ENCODE measurements at regions not wholly inside any gene's neighbourhood (a gene's known extent, or its start where the extent isn't known, plus 50 kb on each side); places are given as distances from the start of the nearest gene placed in this dataset.

DNA sequence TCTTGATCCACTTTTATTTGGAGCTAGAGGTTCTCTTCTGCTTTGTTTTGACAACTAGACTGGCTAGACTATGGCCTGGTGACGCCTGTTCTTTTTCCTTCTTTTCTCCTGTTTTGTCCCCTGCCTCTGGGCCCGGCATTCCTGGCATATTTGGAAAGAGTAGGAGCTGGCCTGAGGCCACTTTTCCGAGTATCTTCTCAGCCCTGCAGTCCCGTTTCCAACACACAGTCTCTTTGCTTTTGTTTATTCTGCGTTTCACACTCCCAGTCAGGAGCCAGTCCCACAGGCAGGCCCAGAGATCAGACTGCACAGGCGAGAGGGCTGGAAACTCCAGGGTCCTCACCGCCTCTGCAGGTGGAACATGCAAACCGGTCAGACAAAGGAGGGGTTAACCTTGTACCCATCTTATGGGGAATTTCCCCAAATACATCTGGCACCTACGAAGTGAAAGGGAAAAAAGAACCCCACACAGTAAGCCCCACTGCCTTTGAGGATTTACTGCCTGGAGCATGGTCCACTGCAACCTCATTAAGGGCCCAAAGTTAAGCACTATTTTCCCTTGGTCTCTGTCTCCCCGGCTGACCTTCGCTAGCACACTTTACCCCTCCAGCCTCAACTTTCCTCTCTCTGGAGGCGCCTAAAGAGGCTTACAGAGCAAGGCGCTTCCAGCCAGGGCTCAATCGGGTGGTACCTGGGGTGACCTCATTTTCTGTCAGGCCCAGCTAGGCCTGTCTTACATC, 141.1 kb downstream of the TOMM20 start (continued):
- TF ChIP-seq, protein P1, sequence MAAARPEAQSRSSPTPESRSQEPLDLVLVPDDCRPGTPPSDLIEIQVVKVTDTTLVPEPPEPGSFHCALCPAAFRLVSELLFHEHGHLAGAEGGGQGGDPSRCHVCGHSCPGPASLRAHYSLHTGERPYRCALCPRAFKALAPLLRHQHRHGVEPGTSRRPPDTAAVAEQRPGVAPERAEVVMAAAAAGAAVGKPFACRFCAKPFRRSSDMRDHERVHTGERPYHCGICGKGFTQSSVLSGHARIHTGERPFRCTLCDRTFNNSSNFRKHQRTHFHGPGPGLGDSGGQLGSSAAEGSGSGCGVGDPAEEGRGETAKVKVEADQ (CRISPR knock-in tag; IDR thresholded peaks at IDR 0.05; ENCODE audit: borderline replicate concordance) = no peak
- TF ChIP-seq ZNF7 (CRISPR knock-in tag; IDR thresholded peaks at IDR 0.05) (0 out of 2 replicates have a peak, but pooled peaks have one; percentile 11), ZBTB21 (CRISPR knock-in tag; IDR thresholded peaks at IDR 0.05) (no peak), ZNF33A (CRISPR knock-in tag; IDR thresholded peaks at IDR 0.05; ENCODE audit: borderline replicate concordance) (no peak; the same call in 1 of the 2 replicates), ZNF430 (CRISPR knock-in tag; IDR thresholded peaks at IDR 0.05) (0 out of 2 replicates have a peak, but pooled peaks have one; percentile 64), YY1 (IDR thresholded peaks at IDR 0.05; ENCODE audit: insufficient read depth, insufficient replicate concordance, low read depth, low read length) (peak; percentile 27), YEATS4 (CRISPR knock-in tag; IDR thresholded peaks at IDR 0.05; ENCODE audit: borderline replicate concordance) (peak; percentile 37; the same call in 1 of the 2 replicates), LCORL (IDR thresholded peaks at IDR 0.05) (no peak), LCORL (CRISPR knock-in tag; IDR thresholded peaks at IDR 0.05) (peak; percentile 89), CCDC6 (CRISPR knock-in tag; IDR thresholded peaks at IDR 0.05) (0 out of 2 replicates have a peak, but pooled peaks have one; percentile 4), HMG20A (CRISPR knock-in tag; IDR thresholded peaks at IDR 0.05; ENCODE audit: borderline replicate concordance) (peak; percentile 58; the same call in 1 of the 2 replicates), ETV6 (CRISPR knock-in tag; conservative IDR thresholded peaks at IDR 0.05) (peak; percentile 26; the same call in 1 of the 2 replicates), POLR2A (IDR thresholded peaks at IDR 0.05; ENCODE audit: insufficient read depth in 1 of 2, low read depth in 2 of 2, low read length in 2 of 2) (peak; percentile 55 to 80; a peak in 3 of 4 replicates), ASH2L (IDR thresholded peaks at IDR 0.05; ENCODE audit: insufficient read length, low read depth, low read length) (peak; percentile 21), GPN1 (CRISPR knock-in tag; IDR thresholded peaks at IDR 0.05; ENCODE audit: borderline replicate concordance) (no peak), ZIK1 (CRISPR knock-in tag; IDR thresholded peaks at IDR 0.05; ENCODE audit: borderline replicate concordance, low read depth) (no peak), KDM5B (CRISPR knock-in tag; IDR thresholded peaks at IDR 0.05; ENCODE audit: borderline replicate concordance) (peak; percentile 57; the same call in 1 of the 2 replicates), ZNF788 (CRISPR knock-in tag; IDR thresholded peaks at IDR 0.05; ENCODE audit: borderline replicate concordance) (peak; percentile 88; the same call in 1 of the 2 replicates), SIN3A (IDR thresholded peaks at IDR 0.05; ENCODE audit: borderline replicate concordance, low read depth, low read length) (0 out of 2 replicates have a peak, but pooled peaks have one; percentile 6)
- TF ChIP-seq, protein P2, sequence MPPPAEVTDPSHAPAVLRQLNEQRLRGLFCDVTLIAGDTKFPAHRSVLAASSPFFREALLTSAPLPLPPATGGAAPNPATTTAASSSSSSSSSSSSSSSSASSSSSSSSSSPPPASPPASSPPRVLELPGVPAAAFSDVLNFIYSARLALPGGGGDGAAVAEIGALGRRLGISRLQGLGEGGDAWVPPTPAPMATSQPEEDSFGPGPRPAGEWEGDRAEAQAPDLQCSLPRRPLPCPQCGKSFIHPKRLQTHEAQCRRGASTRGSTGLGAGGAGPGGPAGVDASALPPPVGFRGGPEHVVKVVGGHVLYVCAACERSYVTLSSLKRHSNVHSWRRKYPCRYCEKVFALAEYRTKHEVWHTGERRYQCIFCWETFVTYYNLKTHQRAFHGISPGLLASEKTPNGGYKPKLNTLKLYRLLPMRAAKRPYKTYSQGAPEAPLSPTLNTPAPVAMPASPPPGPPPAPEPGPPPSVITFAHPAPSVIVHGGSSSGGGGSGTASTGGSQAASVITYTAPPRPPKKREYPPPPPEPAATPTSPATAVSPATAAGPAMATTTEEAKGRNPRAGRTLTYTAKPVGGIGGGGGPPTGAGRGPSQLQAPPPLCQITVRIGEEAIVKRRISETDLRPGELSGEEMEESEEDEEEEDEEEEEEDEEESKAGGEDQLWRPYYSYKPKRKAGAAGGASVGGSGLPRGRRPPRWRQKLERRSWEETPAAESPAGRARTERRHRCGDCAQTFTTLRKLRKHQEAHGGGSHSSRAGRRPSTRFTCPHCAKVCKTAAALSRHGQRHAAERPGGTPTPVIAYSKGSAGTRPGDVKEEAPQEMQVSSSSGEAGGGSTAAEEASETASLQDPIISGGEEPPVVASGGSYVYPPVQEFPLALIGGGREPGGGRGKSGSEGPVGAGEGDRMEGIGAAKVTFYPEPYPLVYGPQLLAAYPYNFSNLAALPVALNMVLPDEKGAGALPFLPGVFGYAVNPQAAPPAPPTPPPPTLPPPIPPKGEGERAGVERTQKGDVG (CRISPR knock-in tag; IDR thresholded peaks at IDR 0.05; ENCODE audit: borderline replicate concordance) = peak; percentile 81; the same call in 1 of the 2 replicates
- TF ChIP-seq, protein P3, sequence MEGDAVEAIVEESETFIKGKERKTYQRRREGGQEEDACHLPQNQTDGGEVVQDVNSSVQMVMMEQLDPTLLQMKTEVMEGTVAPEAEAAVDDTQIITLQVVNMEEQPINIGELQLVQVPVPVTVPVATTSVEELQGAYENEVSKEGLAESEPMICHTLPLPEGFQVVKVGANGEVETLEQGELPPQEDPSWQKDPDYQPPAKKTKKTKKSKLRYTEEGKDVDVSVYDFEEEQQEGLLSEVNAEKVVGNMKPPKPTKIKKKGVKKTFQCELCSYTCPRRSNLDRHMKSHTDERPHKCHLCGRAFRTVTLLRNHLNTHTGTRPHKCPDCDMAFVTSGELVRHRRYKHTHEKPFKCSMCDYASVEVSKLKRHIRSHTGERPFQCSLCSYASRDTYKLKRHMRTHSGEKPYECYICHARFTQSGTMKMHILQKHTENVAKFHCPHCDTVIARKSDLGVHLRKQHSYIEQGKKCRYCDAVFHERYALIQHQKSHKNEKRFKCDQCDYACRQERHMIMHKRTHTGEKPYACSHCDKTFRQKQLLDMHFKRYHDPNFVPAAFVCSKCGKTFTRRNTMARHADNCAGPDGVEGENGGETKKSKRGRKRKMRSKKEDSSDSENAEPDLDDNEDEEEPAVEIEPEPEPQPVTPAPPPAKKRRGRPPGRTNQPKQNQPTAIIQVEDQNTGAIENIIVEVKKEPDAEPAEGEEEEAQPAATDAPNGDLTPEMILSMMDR (CRISPR knock-in tag; IDR thresholded peaks at IDR 0.05) = 0 out of 2 replicates have a peak, but pooled peaks have one; percentile 9
- TF ChIP-seq, protein P4, sequence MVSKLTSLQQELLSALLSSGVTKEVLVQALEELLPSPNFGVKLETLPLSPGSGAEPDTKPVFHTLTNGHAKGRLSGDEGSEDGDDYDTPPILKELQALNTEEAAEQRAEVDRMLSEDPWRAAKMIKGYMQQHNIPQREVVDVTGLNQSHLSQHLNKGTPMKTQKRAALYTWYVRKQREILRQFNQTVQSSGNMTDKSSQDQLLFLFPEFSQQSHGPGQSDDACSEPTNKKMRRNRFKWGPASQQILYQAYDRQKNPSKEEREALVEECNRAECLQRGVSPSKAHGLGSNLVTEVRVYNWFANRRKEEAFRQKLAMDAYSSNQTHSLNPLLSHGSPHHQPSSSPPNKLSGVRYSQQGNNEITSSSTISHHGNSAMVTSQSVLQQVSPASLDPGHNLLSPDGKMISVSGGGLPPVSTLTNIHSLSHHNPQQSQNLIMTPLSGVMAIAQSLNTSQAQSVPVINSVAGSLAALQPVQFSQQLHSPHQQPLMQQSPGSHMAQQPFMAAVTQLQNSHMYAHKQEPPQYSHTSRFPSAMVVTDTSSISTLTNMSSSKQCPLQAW (CRISPR knock-in tag; IDR thresholded peaks at IDR 0.05) = peak; percentile 80
